HCT116 (cell line): ENCODE measurements at regions not wholly inside any gene's neighbourhood (a gene's known extent, or its start where the extent isn't known, plus 50 kb on each side); places are given as distances from the start of the nearest gene placed in this dataset.

Experiments
- ATAC-seq: fragments of 200-7000 bp; cut with Tn5 transposase; 2 replicates; pipeline ENCODE4 v1.9.1; 2020; ENCODE audit warnings: mild to moderate bottlenecking, moderate library complexity
- BruUV-seq: library from RNA; stranded (reverse); fragments of 400-500 nt; replicated peaks from 2 replicates; lab custom pipeline; 2021; lab: Mats Ljungman, UMichigan
- CTCF ChIA-PET: fragments of 300-600 bp; sonication (Branson Sonifier 250); formaldehyde crosslinking; loops from one replicate; lab custom pipeline; 2021; ENCODE audit warnings: antibody characterized with exemption; lab: Charles Lee
- POLR2A ChIA-PET: fragments of 300-600, 350-600 bp; sonication (Branson Sonifier 250); formaldehyde crosslinking; loops from one replicate; lab custom pipeline; 2021; ENCODE audit warnings: antibody characterized with exemption; lab: Charles Lee
- RAD21 ChIA-PET, 2 experiments: fragments of 300-600 bp; sonication (Branson Sonifier 250); formaldehyde crosslinking; loops; one replicate each; lab custom pipeline; 2023; ENCODE audit warnings: low total read pairs in 2 of 2; ENCODE audit not compliant: uncharacterized antibody in 2 of 2, unreplicated experiment in 2 of 2, low non-redundant PET in 1 of 2; lab: Charles Lee
- DNase-seq: peaks from one replicate; pipeline ENCODE4 v3.0.0-alpha.2; 2010; ENCODE audit warnings: low read depth, low spot score
- H2AFZ ChIP-seq: fragments of 200-600 bp; shearing (Covaris generic), sonication (generic); 2 replicates; pipeline ENCODE4 v1.6.1; 2017; ENCODE audit warnings: low read depth, mixed run types, mixed read lengths, antibody characterized with exemption, low read length; ENCODE audit not compliant: poor library complexity, severe bottlenecking
- H3K27ac ChIP-seq: 2 replicates; pipeline ENCODE4 v1.5.1; 2012; ENCODE audit warnings: low read depth, low read length
- H3K27me3 ChIP-seq: fragments of 200-600 bp; sonication (generic); 2 replicates; pipeline ENCODE4 v1.6.1; 2016; ENCODE audit warnings: mixed run types, low read length, mixed read lengths; ENCODE audit not compliant: insufficient read depth
- H3K36me3 ChIP-seq, 2 experiments: fragments of 200-500 bp in 1 of 2; fragments of 200-600 bp in 1 of 2; sonication (Bioruptor generic) in 1 of 2; sonication (generic) in 1 of 2; 2 replicates each; pipeline versions ENCODE4 v1.5.1 to v1.6.1; 2014 to 2016; ENCODE audit warnings: low read length in 2 of 2, inconsistent platforms in 1 of 2, mixed read lengths in 1 of 2, mixed run types in 1 of 2; ENCODE audit not compliant: insufficient read depth in 2 of 2, control insufficient read depth in 1 of 2
- H3K4me1 ChIP-seq, 2 experiments: fragments of 200-600 bp in 1 of 2; sonication (generic) in 1 of 2; 2 replicates each; pipeline versions ENCODE4 v1.5.1 to v1.6.1; 2012 to 2017; ENCODE audit warnings: low read length in 2 of 2, inconsistent platforms in 1 of 2, mild to moderate bottlenecking in 1 of 2, mixed read lengths in 1 of 2, mixed run types in 1 of 2, moderate library complexity in 1 of 2; ENCODE audit not compliant: insufficient read depth in 2 of 2, control insufficient read depth in 1 of 2
- H3K4me2 ChIP-seq: fragments of 200-600 bp; sonication (generic); 2 replicates; pipeline ENCODE4 v1.6.1; 2017; ENCODE audit warnings: mixed run types, low read length, mixed read lengths
- H3K4me3 ChIP-seq, 2 experiments: fragments of 200-600 bp in 1 of 2; sonication (generic) in 1 of 2; replicated peaks in 1 of 2; 2 replicates each; pipeline ENCODE4 v1.5.1; 2011 to 2016; ENCODE audit warnings: low read length in 2 of 2, control low read depth in 1 of 2, low read depth in 1 of 2, mild to moderate bottlenecking in 1 of 2, mixed read lengths in 1 of 2, mixed run types in 1 of 2
- H3K79me2 ChIP-seq: fragments of 200-600 bp; sonication (generic); 2 replicates; pipeline ENCODE4 v1.6.1; 2017; ENCODE audit warnings: mild to moderate bottlenecking, mixed run types, low read length, moderate library complexity, mixed read lengths; ENCODE audit not compliant: insufficient read depth
- H3K9ac ChIP-seq: fragments of 200-600 bp; sonication (generic); 2 replicates; pipeline ENCODE4 v1.6.1; 2016; ENCODE audit warnings: low read length, mixed read lengths
- H3K9me2 ChIP-seq: fragments of 200-600 bp; sonication (generic), shearing (Covaris generic); 2 replicates; pipeline ENCODE4 v1.6.1; 2017; ENCODE audit warnings: mixed run types, mild to moderate bottlenecking, moderate library complexity; ENCODE audit not compliant: insufficient read depth
- H3K9me3 ChIP-seq, 2 experiments: fragments of 200-500 bp in 1 of 2; fragments of 200-600 bp in 1 of 2; sonication (Bioruptor generic) in 1 of 2; sonication (generic) in 1 of 2; 2 replicates each; pipeline ENCODE4 v1.6.1; 2014 to 2017; ENCODE audit warnings: low read length in 2 of 2, mixed read lengths in 2 of 2, inconsistent platforms in 1 of 2, low read depth in 1 of 2, mild to moderate bottlenecking in 1 of 2, mixed run types in 1 of 2, moderate library complexity in 1 of 2; ENCODE audit not compliant: control insufficient read depth in 1 of 2, insufficient read depth in 1 of 2
- H4K20me1 ChIP-seq: fragments of 200-600 bp; sonication (generic), shearing (Covaris generic); 2 replicates; pipeline ENCODE4 v1.6.1; 2017; ENCODE audit warnings: mixed run types, mild to moderate bottlenecking, moderate library complexity; ENCODE audit not compliant: insufficient read depth
- ATF3 ChIP-seq: IDR thresholded peaks from 2 replicates; pipeline ENCODE4 v1.6.1; 2012
- CTCF ChIP-seq, 3 experiments: fragments of 200-600 bp in 1 of 3; sonication (generic) in 1 of 3; IDR thresholded peaks in 2 of 3; conservative IDR thresholded peaks in 1 of 3; 2 replicates each; pipeline ENCODE4 v1.5.1; 2012 to 2017; ENCODE audit warnings: low read depth in 2 of 3, low read length in 2 of 3, antibody characterized with exemption in 1 of 3, borderline replicate concordance in 1 of 3, control low read depth in 1 of 3, mild to moderate bottlenecking in 1 of 3, mixed read lengths in 1 of 3, mixed run types in 1 of 3, moderate library complexity in 1 of 3; ENCODE audit not compliant: insufficient read depth in 1 of 3
- EZH2 ChIP-seq: fragments of 200-600 bp; sonication (generic); IDR thresholded peaks from 2 replicates; pipeline ENCODE4 v1.6.1; 2017; ENCODE audit warnings: antibody characterized with exemption, mixed run types
- EZH2phosphoT487 ChIP-seq: fragments of 200-600 bp; IDR thresholded peaks from 2 replicates; pipeline ENCODE4 v1.6.1; 2018; ENCODE audit warnings: antibody characterized with exemption, borderline replicate concordance
- JUND ChIP-seq: IDR thresholded peaks from 2 replicates; pipeline ENCODE4 v1.6.1; 2012
- RAD21 ChIP-seq: IDR thresholded peaks from 2 replicates; pipeline ENCODE4 v1.6.1; 2012; ENCODE audit warnings: low read depth, mild to moderate bottlenecking
- SIN3A ChIP-seq: IDR thresholded peaks from 2 replicates; pipeline ENCODE4 v1.6.1; 2012; ENCODE audit warnings: low read depth
- YY1 ChIP-seq: IDR thresholded peaks from 2 replicates; pipeline ENCODE4 v1.6.1; 2011; ENCODE audit warnings: low read length, low read depth, moderate library complexity, mild to moderate bottlenecking; ENCODE audit not compliant: insufficient replicate concordance; ENCODE audit errors: extremely low read depth
- ZBTB33 ChIP-seq: IDR thresholded peaks from 2 replicates; pipeline ENCODE4 v1.6.1; 2011; ENCODE audit warnings: mild to moderate bottlenecking, low read length, moderate library complexity; ENCODE audit not compliant: insufficient replicate concordance; ENCODE audit errors: extremely low read depth
- ZFX ChIP-seq: fragments of 450-650 bp; IDR thresholded peaks from 2 replicates; pipeline ENCODE4 v1.6.1; 2017
- intact Hi-C: fragments of 100-400 bp; cut with micrococcal nuclease; formaldehyde crosslinking; loops from 2 replicates; pipeline ENCODE4 v1.10.0; 2022

- TF ChIP-seq CTCF (IDR thresholded peaks at IDR 0.05 in 2 of 3, conservative IDR thresholded peaks at IDR 0.05 in 1 of 3; ENCODE audit: borderline replicate concordance in 1 of 3, insufficient read depth in 1 of 3, low read depth in 2 of 3, low read length in 2 of 3) (peak in 2 of 3 experiments; percentile 16 to 36; a peak in 3 of 6 replicates), RAD21 (peak; percentile 17; the same call in 1 of the 2 replicates), JUND (no peak)
Observed at GRCh38 chr12:34292736-34293625, 270.7 kb downstream of the ALG10 start (continued).

GRCh38 chr12:34294137-34294536 is 271.8 kb downstream of the ALG10 start:
- Histone ChIP-seq H3K27ac (no peak overlapping the region), H4K20me1 (no peaks in the 10 kb centered on the region), H3K27me3 (no peaks in the 10 kb centered on the region), H3K4me2 (no peak overlapping the region), H3K4me1 (no peaks in the 10 kb centered on the region), H3K36me3 (no peaks in the 10 kb centered on the region), H2AFZ (no peak overlapping the region), H3K4me3 (no peak overlapping the region), H3K9me2 (no peaks in the 10 kb centered on the region), H3K79me2 (no peaks in the 10 kb centered on the region), H3K9me3 (no peaks in the 10 kb centered on the region), H3K9ac (no peak overlapping the region)
- ATAC-seq (no peak), DNase-seq (no peak)
- intact Hi-C loops, result no loop called here
- no peak for TF ChIP-seq YY1
- no peak for TF ChIP-seq EZH2phosphoT487
- no peak for TF ChIP-seq ZFX
- no peak for TF ChIP-seq ZBTB33
- no peak for TF ChIP-seq CTCF (IDR thresholded peaks at IDR 0.05 in 2 of 3, conservative IDR thresholded peaks at IDR 0.05 in 1 of 3; ENCODE audit: borderline replicate concordance in 1 of 3, insufficient read depth in 1 of 3, low read depth in 2 of 3, low read length in 2 of 3)
- no peak for TF ChIP-seq EZH2
- no peak for TF ChIP-seq SIN3A
- TF ChIP-seq ATF3, result no peak
- RAD21 ChIA-PET, result no interaction called here
- POLR2A ChIA-PET, result no interaction called here
- CTCF ChIA-PET, result no interaction called here
- BruUV-seq, result no TSS peak
